ENCODE measurements at regions not wholly inside any gene's neighbourhood (a gene's known extent, or its start where the extent isn't known, plus 50 kb on each side); places are given as distances from the start of the nearest gene placed in this dataset.

DNA sequence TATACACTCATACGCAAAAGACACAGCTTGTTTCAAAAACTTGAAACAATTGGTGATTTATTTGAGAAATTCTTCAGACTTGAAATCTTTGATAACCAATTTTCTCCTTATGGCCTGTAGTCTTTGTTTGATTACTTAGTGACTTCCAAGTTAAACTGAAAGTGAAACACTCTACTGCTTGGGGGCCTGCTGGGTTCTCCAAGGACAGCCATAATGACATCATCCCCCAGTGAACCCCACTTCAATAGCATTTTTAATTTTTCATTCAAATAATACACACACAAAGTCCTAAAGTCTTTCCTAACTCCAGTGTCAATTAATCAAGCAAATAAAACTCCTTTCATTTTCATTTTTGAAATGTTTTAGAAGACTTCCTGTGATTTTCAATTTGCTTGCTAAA, 59.2 kb downstream of the KRTAP19-8 start:
- Histone ChIP-seq H3K27ac (ENCODE audit: low read depth) (no peak overlapping the region), H3K9me2 (ENCODE audit: insufficient read depth) (no peaks in the 10 kb centered on the region), H2AFZ (no peak overlapping the region), H4K20me1 (replicated peaks; ENCODE audit: insufficient read depth) (no peaks in the 10 kb centered on the region), H3K36me3 (ENCODE audit: insufficient read depth) (no peaks in the 10 kb centered on the region), H3F3A (replicated peaks; ENCODE audit: low read depth) (no peaks in the 10 kb centered on the region), H3K27me3 (ENCODE audit: insufficient read depth) (no peaks in the 10 kb centered on the region), H3K4me1 (ENCODE audit: insufficient read depth) (peaks cover 8% of the 10 kb centered on the region; the same call in 1 of the 2 replicates), H3K79me2 (replicated peaks; ENCODE audit: insufficient read depth) (no peaks in the 10 kb centered on the region), H3K4me2 (no peak overlapping the region), H3K4me3 (no peak overlapping the region)
- no peak for ATAC-seq
- Mint-ChIP-seq H3K27ac (peak overlapping the region; percentile 38; the same call in 1 of the 2 replicates), H3K27me3 (ENCODE audit: insufficient read depth, low read depth, poor library complexity) (no peaks in the 10 kb centered on the region), H3K36me3 (ENCODE audit: low read depth) (no peaks in the 10 kb centered on the region), H3K9me3 (no peaks in the 10 kb centered on the region), H3K4me1 (peaks cover 8% of the 10 kb centered on the region), H3K4me3 (no peak overlapping the region)
- DNase-seq (ENCODE audit: low spot score): no peak
- TF ChIP-seq, protein P1, sequence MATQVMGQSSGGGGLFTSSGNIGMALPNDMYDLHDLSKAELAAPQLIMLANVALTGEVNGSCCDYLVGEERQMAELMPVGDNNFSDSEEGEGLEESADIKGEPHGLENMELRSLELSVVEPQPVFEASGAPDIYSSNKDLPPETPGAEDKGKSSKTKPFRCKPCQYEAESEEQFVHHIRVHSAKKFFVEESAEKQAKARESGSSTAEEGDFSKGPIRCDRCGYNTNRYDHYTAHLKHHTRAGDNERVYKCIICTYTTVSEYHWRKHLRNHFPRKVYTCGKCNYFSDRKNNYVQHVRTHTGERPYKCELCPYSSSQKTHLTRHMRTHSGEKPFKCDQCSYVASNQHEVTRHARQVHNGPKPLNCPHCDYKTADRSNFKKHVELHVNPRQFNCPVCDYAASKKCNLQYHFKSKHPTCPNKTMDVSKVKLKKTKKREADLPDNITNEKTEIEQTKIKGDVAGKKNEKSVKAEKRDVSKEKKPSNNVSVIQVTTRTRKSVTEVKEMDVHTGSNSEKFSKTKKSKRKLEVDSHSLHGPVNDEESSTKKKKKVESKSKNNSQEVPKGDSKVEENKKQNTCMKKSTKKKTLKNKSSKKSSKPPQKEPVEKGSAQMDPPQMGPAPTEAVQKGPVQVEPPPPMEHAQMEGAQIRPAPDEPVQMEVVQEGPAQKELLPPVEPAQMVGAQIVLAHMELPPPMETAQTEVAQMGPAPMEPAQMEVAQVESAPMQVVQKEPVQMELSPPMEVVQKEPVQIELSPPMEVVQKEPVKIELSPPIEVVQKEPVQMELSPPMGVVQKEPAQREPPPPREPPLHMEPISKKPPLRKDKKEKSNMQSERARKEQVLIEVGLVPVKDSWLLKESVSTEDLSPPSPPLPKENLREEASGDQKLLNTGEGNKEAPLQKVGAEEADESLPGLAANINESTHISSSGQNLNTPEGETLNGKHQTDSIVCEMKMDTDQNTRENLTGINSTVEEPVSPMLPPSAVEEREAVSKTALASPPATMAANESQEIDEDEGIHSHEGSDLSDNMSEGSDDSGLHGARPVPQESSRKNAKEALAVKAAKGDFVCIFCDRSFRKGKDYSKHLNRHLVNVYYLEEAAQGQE (IDR thresholded peaks at IDR 0.05; ENCODE audit: unreplicated experiment): no peak
- TF ChIP-seq, protein P2, sequence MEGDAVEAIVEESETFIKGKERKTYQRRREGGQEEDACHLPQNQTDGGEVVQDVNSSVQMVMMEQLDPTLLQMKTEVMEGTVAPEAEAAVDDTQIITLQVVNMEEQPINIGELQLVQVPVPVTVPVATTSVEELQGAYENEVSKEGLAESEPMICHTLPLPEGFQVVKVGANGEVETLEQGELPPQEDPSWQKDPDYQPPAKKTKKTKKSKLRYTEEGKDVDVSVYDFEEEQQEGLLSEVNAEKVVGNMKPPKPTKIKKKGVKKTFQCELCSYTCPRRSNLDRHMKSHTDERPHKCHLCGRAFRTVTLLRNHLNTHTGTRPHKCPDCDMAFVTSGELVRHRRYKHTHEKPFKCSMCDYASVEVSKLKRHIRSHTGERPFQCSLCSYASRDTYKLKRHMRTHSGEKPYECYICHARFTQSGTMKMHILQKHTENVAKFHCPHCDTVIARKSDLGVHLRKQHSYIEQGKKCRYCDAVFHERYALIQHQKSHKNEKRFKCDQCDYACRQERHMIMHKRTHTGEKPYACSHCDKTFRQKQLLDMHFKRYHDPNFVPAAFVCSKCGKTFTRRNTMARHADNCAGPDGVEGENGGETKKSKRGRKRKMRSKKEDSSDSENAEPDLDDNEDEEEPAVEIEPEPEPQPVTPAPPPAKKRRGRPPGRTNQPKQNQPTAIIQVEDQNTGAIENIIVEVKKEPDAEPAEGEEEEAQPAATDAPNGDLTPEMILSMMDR (conservative IDR thresholded peaks at IDR 0.05; ENCODE audit: low read depth in 2 of 2): no peak
- TF ChIP-seq, protein P3, sequence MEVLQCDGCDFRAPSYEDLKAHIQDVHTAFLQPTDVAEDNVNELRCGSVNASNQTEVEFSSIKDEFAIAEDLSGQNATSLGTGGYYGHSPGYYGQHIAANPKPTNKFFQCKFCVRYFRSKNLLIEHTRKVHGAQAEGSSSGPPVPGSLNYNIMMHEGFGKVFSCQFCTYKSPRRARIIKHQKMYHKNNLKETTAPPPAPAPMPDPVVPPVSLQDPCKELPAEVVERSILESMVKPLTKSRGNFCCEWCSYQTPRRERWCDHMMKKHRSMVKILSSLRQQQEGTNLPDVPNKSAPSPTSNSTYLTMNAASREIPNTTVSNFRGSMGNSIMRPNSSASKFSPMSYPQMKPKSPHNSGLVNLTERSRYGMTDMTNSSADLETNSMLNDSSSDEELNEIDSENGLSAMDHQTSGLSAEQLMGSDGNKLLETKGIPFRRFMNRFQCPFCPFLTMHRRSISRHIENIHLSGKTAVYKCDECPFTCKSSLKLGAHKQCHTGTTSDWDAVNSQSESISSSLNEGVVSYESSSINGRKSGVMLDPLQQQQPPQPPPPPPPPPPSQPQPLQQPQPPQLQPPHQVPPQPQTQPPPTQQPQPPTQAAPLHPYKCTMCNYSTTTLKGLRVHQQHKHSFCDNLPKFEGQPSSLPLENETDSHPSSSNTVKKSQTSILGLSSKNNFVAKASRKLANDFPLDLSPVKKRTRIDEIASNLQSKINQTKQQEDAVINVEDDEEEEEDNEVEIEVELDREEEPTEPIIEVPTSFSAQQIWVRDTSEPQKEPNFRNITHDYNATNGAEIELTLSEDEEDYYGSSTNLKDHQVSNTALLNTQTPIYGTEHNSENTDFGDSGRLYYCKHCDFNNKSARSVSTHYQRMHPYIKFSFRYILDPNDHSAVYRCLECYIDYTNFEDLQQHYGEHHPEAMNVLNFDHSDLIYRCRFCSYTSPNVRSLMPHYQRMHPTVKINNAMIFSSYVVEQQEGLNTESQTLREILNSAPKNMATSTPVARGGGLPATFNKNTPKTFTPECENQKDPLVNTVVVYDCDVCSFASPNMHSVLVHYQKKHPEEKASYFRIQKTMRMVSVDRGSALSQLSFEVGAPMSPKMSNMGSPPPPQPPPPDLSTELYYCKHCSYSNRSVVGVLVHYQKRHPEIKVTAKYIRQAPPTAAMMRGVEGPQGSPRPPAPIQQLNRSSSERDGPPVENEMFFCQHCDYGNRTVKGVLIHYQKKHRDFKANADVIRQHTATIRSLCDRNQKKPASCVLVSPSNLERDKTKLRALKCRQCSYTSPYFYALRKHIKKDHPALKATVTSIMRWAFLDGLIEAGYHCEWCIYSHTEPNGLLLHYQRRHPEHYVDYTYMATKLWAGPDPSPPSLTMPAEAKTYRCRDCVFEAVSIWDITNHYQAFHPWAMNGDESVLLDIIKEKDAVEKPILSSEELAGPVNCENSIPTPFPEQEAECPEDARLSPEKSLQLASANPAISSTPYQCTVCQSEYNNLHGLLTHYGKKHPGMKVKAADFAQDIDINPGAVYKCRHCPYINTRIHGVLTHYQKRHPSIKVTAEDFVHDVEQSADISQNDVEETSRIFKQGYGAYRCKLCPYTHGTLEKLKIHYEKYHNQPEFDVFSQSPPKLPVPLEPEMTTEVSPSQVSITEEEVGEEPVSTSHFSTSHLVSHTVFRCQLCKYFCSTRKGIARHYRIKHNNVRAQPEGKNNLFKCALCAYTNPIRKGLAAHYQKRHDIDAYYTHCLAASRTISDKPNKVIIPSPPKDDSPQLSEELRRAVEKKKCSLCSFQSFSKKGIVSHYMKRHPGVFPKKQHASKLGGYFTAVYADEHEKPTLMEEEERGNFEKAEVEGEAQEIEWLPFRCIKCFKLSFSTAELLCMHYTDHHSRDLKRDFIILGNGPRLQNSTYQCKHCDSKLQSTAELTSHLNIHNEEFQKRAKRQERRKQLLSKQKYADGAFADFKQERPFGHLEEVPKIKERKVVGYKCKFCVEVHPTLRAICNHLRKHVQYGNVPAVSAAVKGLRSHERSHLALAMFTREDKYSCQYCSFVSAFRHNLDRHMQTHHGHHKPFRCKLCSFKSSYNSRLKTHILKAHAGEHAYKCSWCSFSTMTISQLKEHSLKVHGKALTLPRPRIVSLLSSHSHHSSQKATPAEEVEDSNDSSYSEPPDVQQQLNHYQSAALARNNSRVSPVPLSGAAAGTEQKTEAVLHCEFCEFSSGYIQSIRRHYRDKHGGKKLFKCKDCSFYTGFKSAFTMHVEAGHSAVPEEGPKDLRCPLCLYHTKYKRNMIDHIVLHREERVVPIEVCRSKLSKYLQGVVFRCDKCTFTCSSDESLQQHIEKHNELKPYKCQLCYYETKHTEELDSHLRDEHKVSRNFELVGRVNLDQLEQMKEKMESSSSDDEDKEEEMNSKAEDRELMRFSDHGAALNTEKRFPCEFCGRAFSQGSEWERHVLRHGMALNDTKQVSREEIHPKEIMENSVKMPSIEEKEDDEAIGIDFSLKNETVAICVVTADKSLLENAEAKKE (CRISPR knock-in tag; IDR thresholded peaks at IDR 0.05): no peak
- no peak for TF ChIP-seq ZNF331 (CRISPR knock-in tag; IDR thresholded peaks at IDR 0.05; ENCODE audit: low read depth)
